ENCODE measurements at regions not wholly inside any gene's neighbourhood (a gene's known extent, or its start where the extent isn't known, plus 50 kb on each side); places are given as distances from the start of the nearest gene placed in this dataset.

DNA sequence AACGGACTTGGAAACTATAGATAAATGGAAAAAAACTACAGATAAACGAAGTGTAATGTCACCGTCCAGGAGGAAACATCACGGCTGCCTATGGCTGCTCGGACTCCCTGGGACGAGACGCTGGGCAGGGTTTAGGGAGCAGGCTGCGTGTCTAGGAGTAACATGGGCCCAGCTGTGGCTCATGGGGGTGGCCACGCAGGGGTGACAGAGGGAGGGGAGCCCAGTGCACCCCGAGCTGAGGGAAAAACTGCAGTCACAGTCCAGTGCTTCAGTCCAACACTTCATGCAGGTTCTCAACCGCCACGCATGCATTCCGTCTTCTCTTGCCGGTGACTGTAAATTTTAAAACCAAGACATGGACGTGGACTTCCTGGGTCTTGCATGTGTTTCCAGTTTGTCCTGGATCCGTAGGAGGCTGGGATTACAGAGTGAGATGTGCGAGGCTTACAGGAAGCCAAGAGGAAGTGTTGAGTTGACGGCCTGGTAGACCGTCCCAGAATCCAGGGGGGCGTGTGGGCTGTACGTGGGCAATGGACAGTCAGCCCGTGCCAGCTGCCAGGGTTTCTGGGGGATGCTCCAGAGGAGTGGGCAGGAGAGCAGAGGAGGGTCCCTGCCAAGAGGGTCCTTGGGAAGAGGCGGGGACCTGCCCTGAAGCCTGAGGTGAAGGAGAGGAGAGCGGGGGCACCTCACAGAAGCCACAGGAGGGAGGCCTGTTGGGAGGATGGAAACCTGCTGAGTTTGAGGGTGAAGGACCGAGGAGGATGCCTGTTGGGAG lies 691.4 kb downstream of the BRD1 start:
- no peaks in the 10 kb centered on the region for H3K4me1 ChIP-seq (replicated peaks in 1 of 2)
- no peak for ATAC-seq (replicated peaks in 6 of 8)
- WGBS, 10 experiments, result 0 to 100% (median 48%) methylated on average over 1 to 15 of the region's 25 CpGs
- no peak overlapping the region for H3K4me3 ChIP-seq
- in situ Hi-C loops (cut with MboI; ENCODE audit: low pct_unique_long_range_greater_than_20kb in 2 of 9, low sequenced_read_pairs in 9 of 9, unreplicated experiment in 9 of 9), result no loop called here
- no peak overlapping the region for H3K27ac ChIP-seq

GRCh38 chr22:49134076-49134475 lies 693.6 kb downstream of the BRD1 start:
- WGBS, 10 experiments, result 17 to 95% (median 38%) methylated on average over 2 to 7 of the region's 13 CpGs; no CpG with 5 or more reads in 4 of the 10 experiments
- in situ Hi-C loops (cut with MboI; ENCODE audit: low pct_unique_long_range_greater_than_20kb in 2 of 9, low sequenced_read_pairs in 9 of 9, unreplicated experiment in 9 of 9), result no loop called here
- no peaks in the 10 kb centered on the region for H3K4me1 ChIP-seq (replicated peaks in 1 of 2)
- no peak overlapping the region for H3K27ac ChIP-seq
- ATAC-seq (replicated peaks in 6 of 8), result no peak
- no peak overlapping the region for H3K4me3 ChIP-seq

GRCh38 chr22:49133541-49133940 lies 694.1 kb downstream of the BRD1 start:
- Histone ChIP-seq H3K4me1 (replicated peaks in 1 of 2) (no peaks in the 10 kb centered on the region), H3K4me3 (no peak overlapping the region), H3K27ac (no peak overlapping the region)
- in situ Hi-C loops (cut with MboI; ENCODE audit: low pct_unique_long_range_greater_than_20kb in 2 of 9, low sequenced_read_pairs in 9 of 9, unreplicated experiment in 9 of 9), result no loop called here
- ATAC-seq (replicated peaks in 6 of 8), result no peak
- 17 to 86% (median 68%) methylated on average over 1 to 5 of the region's 5 CpGs; no CpG with 5 or more reads in 5 of the 10 experiments for WGBS, 10 experiments

DNA sequence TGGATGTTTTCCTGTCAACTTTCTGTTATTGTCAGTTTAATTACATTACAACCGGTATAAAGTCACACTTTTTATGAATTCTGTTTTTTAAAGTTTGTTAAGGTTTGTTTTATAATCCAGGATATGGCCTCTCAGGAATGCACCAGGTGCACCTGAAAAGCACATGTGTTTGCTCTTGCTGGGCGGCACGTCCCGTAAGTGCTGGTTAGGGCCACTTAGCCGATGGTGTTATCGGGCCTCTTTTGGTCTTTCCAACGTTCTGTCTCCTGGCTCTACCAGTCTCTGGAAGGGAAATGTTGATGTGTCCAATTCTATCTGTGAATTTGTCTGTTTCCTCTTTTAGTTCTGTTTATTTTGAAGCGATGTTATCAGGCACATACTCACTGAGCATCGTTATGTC lies 695.7 kb downstream of the BRD1 start:
- H3K27ac ChIP-seq, result no peak overlapping the region
- WGBS, 10 experiments, result 20 to 85% (median 64%) methylated on average over 2 to 9 of the region's 9 CpGs
- ATAC-seq (replicated peaks in 6 of 8), result no peak
- no peak overlapping the region for H3K4me3 ChIP-seq
- in situ Hi-C loops (cut with MboI; ENCODE audit: low pct_unique_long_range_greater_than_20kb in 2 of 9, low sequenced_read_pairs in 9 of 9, unreplicated experiment in 9 of 9), result no loop called here
- H3K4me1 ChIP-seq (replicated peaks in 1 of 2), result no peaks in the 10 kb centered on the region

DNA sequence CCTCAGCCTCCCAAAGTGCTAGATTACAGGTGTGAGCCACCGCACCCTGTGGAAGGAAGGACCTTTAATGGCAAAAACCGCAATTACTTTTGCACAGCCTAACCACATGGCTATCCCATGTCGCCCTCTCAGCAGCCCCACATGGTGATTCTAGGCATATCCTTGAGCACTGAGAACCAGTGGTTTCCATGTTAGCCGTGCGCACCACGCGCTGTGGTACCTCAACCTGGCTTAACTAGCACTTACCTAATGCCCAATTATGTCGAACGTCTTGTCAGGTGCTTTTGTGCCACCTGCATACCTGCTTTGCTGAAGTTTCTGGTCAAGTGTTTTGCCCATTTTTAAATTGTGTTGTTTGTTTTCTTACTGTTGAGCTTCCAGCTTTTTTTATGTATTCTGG lies 697.9 kb downstream of the BRD1 start:
- WGBS, 10 experiments, result 22 to 100% (median 69%) methylated on average over 2 to 8 of the region's 9 CpGs; no CpG with 5 or more reads in 1 of the 10 experiments
- in situ Hi-C loops (cut with MboI; ENCODE audit: low pct_unique_long_range_greater_than_20kb in 2 of 9, low sequenced_read_pairs in 9 of 9, unreplicated experiment in 9 of 9), result no loop called here
- no peak for ATAC-seq (replicated peaks in 6 of 8)

DNA sequence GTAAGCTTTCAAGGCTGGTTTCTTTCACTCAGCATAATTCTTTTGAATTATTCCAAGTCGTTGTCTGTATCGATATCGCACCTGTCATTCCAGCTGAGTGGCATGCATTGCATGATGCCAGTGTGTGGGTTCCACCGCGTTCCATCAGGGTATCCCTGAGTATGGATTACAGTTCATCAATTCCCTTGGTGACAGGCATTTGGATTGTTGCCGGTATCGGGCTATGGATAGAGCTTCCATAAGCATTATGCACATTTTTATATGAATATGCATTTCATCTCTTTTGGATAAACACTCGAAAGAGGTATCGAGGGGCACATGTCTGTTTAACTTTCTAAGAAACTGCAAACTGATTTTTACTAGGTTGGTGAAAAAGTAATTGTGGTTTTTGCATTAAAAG lies 698.8 kb downstream of the BRD1 start:
- 0 to 98% (median 73%) methylated on average over 2 to 8 of the region's 9 CpGs for WGBS, 10 experiments
- ATAC-seq (replicated peaks in 6 of 8), result peak in 1 of 8 experiments; percentile 76
- in situ Hi-C loops (cut with MboI; ENCODE audit: low pct_unique_long_range_greater_than_20kb in 2 of 9, low sequenced_read_pairs in 9 of 9, unreplicated experiment in 9 of 9), result no loop called here
- Histone ChIP-seq H3K4me1 (replicated peaks in 1 of 2) (no peaks in the 10 kb centered on the region), H3K27ac (no peak overlapping the region), H3K4me3 (no peak overlapping the region)

More for the DNA sequence above, 697.9 kb downstream of the BRD1 start:
- Histone ChIP-seq H3K4me3 (no peak overlapping the region), H3K27ac (no peak overlapping the region), H3K4me1 (replicated peaks in 1 of 2) (no peaks in the 10 kb centered on the region)

GRCh38 chr22:49124608-49125007 lies 703.1 kb downstream of the BRD1 start:
- peak in 1 of 8 experiments; percentile 29 for ATAC-seq (replicated peaks in 6 of 8)
- Histone ChIP-seq H3K27ac (no peak overlapping the region), H3K4me3 (no peak overlapping the region), H3K4me1 (replicated peaks in 1 of 2) (no peaks in the 10 kb centered on the region)
- 0 to 100% (median 48%) methylated on average over 1 to 5 of the region's 5 CpGs; no CpG with 5 or more reads in 3 of the 10 experiments for WGBS, 10 experiments
- in situ Hi-C loops (cut with MboI; ENCODE audit: low pct_unique_long_range_greater_than_20kb in 2 of 9, low sequenced_read_pairs in 9 of 9, unreplicated experiment in 9 of 9), result no loop called here

GRCh38 chr22:49123621-49124192 lies 704.0 kb downstream of the BRD1 start:
- Histone ChIP-seq H3K27ac (no peak overlapping the region), H3K4me1 (replicated peaks in 1 of 2) (no peaks in the 10 kb centered on the region), H3K4me3 (no peak overlapping the region)
- in situ Hi-C loops (cut with MboI; ENCODE audit: low pct_unique_long_range_greater_than_20kb in 2 of 9, low sequenced_read_pairs in 9 of 9, unreplicated experiment in 9 of 9), result no loop called here
- WGBS, 10 experiments, result 10 to 70% (median 25%) methylated on average over 2 to 10 of the region's 11 CpGs
- peak in 2 of 8 experiments; percentile 24 to 25 for ATAC-seq (replicated peaks in 6 of 8)

DNA sequence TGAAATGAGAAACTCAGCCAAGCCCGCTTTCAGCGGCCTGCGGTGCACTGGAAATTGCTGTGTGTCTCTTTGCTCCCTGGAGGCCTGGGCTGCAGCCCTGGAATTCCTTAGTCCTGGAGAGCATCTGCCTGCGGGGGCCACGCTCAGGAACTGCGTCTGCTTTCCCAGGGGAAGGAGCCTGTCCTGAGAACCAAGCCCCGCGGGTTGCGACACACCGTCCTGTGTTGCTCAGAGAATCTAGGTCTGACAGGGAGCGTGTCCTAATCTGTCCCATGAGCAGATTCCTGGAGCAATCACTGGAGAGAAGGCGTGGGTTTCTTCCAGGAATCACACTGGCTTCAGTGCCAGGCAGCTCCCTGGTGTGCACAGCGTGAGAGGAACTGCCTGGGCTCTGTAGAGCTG lies 708.1 kb downstream of the BRD1 start:
- Histone ChIP-seq H3K4me3 (no peak overlapping the region), H3K27ac (no peak overlapping the region), H3K4me1 (replicated peaks in 1 of 2) (no peaks in the 10 kb centered on the region)
- WGBS, 10 experiments, result 15 to 90% (median 67%) methylated on average over 2 to 9 of the region's 13 CpGs; no CpG with 5 or more reads in 5 of the 10 experiments
- in situ Hi-C loops (cut with MboI; ENCODE audit: low pct_unique_long_range_greater_than_20kb in 2 of 9, low sequenced_read_pairs in 9 of 9, unreplicated experiment in 9 of 9), result no loop called here
- peak in 3 of 8 experiments; percentile 59 to 88 (median 67) for ATAC-seq (replicated peaks in 6 of 8)

DNA sequence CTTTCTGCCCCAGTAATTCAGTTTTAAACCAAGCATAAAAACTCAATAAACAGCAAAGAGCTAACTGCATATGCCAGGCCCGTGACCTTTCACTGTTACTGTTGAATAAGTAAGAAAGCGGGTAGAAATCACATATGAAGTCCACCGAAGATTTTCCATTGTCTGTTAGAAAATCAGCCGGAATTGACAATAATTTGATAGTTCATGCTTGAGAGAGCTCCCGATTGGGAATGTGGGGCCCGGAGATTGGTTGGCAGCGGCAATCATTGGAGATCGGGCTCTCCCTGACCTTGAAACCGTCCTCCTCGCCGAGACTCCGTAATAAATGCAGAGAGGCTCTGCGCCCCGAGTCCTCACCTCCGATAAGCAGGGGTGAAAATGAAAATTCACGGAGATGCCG lies 709.6 kb downstream of the BRD1 start:
- ATAC-seq (replicated peaks in 6 of 8), result no peak
- in situ Hi-C loops (cut with MboI; ENCODE audit: low pct_unique_long_range_greater_than_20kb in 2 of 9, low sequenced_read_pairs in 9 of 9, unreplicated experiment in 9 of 9), result no loop called here
- 37 to 94% (median 67%) methylated on average over 3 to 15 of the region's 17 CpGs; no CpG with 5 or more reads in 3 of the 10 experiments for WGBS, 10 experiments

DNA sequence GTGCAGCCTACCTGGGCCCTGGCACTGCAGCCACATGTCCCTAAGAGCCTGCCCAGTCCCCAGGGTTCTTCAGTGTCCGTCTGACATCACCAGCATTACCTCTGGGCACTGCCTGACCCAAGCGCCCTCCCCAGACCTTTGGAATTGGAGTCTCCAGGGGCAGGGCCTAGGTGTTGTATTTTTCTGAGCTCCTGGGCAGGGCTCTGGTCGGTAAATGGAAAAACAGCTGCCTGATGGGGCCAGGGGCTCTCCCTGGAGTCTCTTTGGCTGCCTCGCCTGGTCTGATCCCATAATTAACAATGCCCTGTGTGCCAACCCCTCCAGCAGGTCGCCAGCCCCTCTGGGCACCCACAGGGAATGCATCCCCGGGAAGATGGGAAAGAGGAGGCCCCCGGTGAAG lies 710.2 kb downstream of the BRD1 start:
- in situ Hi-C loops (cut with MboI; ENCODE audit: low pct_unique_long_range_greater_than_20kb in 2 of 9, low sequenced_read_pairs in 9 of 9, unreplicated experiment in 9 of 9), result no loop called here
- H3K4me1 ChIP-seq (replicated peaks in 1 of 2), result no peaks in the 10 kb centered on the region
- H3K27ac ChIP-seq, result no peak overlapping the region
- no peak for ATAC-seq (replicated peaks in 6 of 8)
- 0 to 13% methylated on average over 1 to 3 of the region's 7 CpGs; no CpG with 5 or more reads in 8 of the 10 experiments for WGBS, 10 experiments
- H3K4me3 ChIP-seq, result no peak overlapping the region

More for the DNA sequence above, 709.6 kb downstream of the BRD1 start:
- Histone ChIP-seq H3K4me3 (no peak overlapping the region), H3K27ac (no peak overlapping the region), H3K4me1 (replicated peaks in 1 of 2) (no peaks in the 10 kb centered on the region)

DNA sequence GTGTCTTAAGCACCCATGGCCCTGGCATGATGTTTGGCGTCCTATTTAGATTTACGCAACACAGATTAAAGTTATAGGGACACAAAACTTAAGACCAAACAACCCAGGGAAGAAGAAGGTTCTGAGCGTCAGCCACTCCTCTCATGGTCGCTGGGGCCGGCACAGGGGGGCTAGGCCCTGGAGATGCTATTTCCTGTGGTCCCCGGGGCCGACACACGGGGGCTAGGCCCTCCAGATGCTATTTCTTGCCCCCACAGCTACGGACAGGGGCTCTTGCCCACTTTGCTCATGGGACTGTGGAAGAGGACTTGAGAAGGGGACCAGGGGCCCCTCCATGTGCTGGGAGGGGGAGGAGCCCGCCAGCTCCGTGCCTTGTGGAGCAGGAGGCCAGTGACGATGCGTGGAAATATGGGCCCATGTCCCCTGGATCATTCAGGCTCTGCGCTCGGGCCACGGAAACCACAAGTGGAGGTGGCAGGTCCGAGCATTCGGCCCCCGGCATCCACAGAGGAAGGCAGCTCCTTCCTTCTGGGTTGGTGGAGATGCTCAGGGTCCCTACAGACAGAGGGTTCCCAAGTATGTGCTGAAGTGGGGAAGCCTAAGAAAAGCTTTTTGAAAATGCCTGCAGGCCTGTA lies 711.1 kb downstream of the BRD1 start:
- Histone ChIP-seq H3K4me1 (replicated peaks in 1 of 2) (no peaks in the 10 kb centered on the region), H3K4me3 (no peak overlapping the region), H3K27ac (no peak overlapping the region)
- in situ Hi-C loops (cut with MboI; ENCODE audit: low pct_unique_long_range_greater_than_20kb in 2 of 9, low sequenced_read_pairs in 9 of 9, unreplicated experiment in 9 of 9), result no loop called here
- ATAC-seq (replicated peaks in 6 of 8), result no peak
- 46 to 89% (median 69%) methylated on average over 3 to 11 of the region's 19 CpGs; no CpG with 5 or more reads in 6 of the 10 experiments for WGBS, 10 experiments

DNA sequence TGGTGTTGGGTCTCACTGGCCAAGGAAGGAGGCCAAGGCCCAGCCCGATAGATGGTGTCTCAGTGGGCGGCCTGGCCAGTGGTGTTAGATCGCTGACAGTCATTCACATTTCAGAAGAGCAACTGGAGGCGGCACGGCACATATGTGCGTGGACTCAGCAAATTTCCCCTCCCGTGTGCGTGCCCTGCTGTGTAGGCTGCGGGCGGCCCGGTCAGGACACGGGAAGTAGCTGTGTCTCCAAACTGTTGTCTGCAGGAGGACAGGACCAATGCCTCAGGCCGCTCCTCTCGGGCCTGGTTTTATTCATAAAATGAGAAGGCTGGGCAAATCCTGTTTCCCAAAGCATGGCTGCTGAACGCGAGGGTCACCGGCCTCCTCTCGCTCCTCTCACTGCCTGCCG lies 711.7 kb downstream of the BRD1 start:
- H3K4me3 ChIP-seq, result no peak overlapping the region
- in situ Hi-C loops (cut with MboI; ENCODE audit: low pct_unique_long_range_greater_than_20kb in 2 of 9, low sequenced_read_pairs in 9 of 9, unreplicated experiment in 9 of 9), result no loop called here
- H3K27ac ChIP-seq, result no peak overlapping the region
- ATAC-seq (replicated peaks in 6 of 8), result no peak
- H3K4me1 ChIP-seq (replicated peaks in 1 of 2), result no peaks in the 10 kb centered on the region
- WGBS, 10 experiments, result 85 to 100% (median 93%) methylated on average over 2 to 10 of the region's 19 CpGs; no CpG with 5 or more reads in 4 of the 10 experiments
